Activated naive CD4-positive, alpha-beta T cell treated with anti-CD3 and anti-CD28 coated beads, Interleukin-2, amount 10 ng/mL, durations not matched to agents 7 days and 5 days (primary cell): ENCODE measurements at regions not wholly inside any gene's neighbourhood (a gene's known extent, or its start where the extent isn't known, plus 50 kb on each side); places are given as distances from the start of the nearest gene placed in this dataset.

Source experiments
- CTCF ChIA-PET: fragments of 350-600 bp; sonication (Branson Sonifier 250); formaldehyde crosslinking; loops from one replicate; lab custom pipeline; 2021; ENCODE audit warnings: antibody characterized with exemption; lab: Charles Lee
- DNase-seq: peaks from one replicate; pipeline ENCODE4 v3.0.0-alpha.2; 2020
- H3K27ac Mint-ChIP-seq: one replicate; pipeline ENCODE4 v1.8.0; 2021; ENCODE audit warnings: mild to moderate bottlenecking, moderate library complexity, mixed read lengths
- H3K27me3 Mint-ChIP-seq: one replicate; pipeline ENCODE4 v1.8.0; 2021; ENCODE audit warnings: mild to moderate bottlenecking, mixed read lengths
- H3K36me3 Mint-ChIP-seq: one replicate; pipeline ENCODE4 v1.8.0; 2021; ENCODE audit warnings: mixed read lengths
- H3K4me1 Mint-ChIP-seq: one replicate; pipeline ENCODE4 v1.8.0; 2021; ENCODE audit warnings: mixed read lengths
- H3K4me3 Mint-ChIP-seq: one replicate; pipeline ENCODE4 v1.8.0; 2021; ENCODE audit warnings: mild to moderate bottlenecking, moderate library complexity, mixed read lengths
- H3K9me3 Mint-ChIP-seq: one replicate; pipeline ENCODE4 v1.8.0; 2021; ENCODE audit warnings: mixed read lengths

GRCh38 chr3:94241986-94242385, 179.1 kb downstream of the NSUN3 start:
- no peaks in the 10 kb centered on the region for H3K4me1 Mint-ChIP-seq
- no peak for DNase-seq
- CTCF ChIA-PET: no interaction called here
- no peaks in the 10 kb centered on the region for H3K36me3 Mint-ChIP-seq
- no peaks in the 10 kb centered on the region for H3K27me3 Mint-ChIP-seq
- H3K27ac Mint-ChIP-seq: no peak overlapping the region
- H3K9me3 Mint-ChIP-seq: no peaks in the 10 kb centered on the region
- H3K4me3 Mint-ChIP-seq: no peak overlapping the region

GRCh38 chr3:94246171-94246570, 183.3 kb downstream of the NSUN3 start:
- no peak overlapping the region for H3K4me3 Mint-ChIP-seq
- no peak for DNase-seq
- H3K27ac Mint-ChIP-seq: no peak overlapping the region
- no peaks in the 10 kb centered on the region for H3K36me3 Mint-ChIP-seq
- CTCF ChIA-PET: interaction anchor here (0.7 kb wide), 1 partner anchor 794 kb away, joined by 4 read pairs; no protein-coding TSS in a partner anchor
- H3K27me3 Mint-ChIP-seq: no peaks in the 10 kb centered on the region
- H3K9me3 Mint-ChIP-seq: no peaks in the 10 kb centered on the region
- H3K4me1 Mint-ChIP-seq: no peaks in the 10 kb centered on the region

GRCh38 chr3:94248042-94248441, 185.2 kb downstream of the NSUN3 start:
- no peaks in the 10 kb centered on the region for H3K27me3 Mint-ChIP-seq
- no peak for DNase-seq
- H3K4me3 Mint-ChIP-seq: no peak overlapping the region
- CTCF ChIA-PET: interaction anchor here (1.1 to 2.1 kb wide), 2 partner anchors 38 to 245 kb away, joined by 3 to 9 read pairs; no protein-coding TSS in a partner anchor
- no peaks in the 10 kb centered on the region for H3K9me3 Mint-ChIP-seq
- H3K4me1 Mint-ChIP-seq: no peaks in the 10 kb centered on the region
- no peak overlapping the region for H3K27ac Mint-ChIP-seq
- H3K36me3 Mint-ChIP-seq: no peaks in the 10 kb centered on the region

- DNase-seq: peak; percentile 78
- Mint-ChIP-seq H3K4me1 (no peaks in the 10 kb centered on the region), H3K36me3 (no peaks in the 10 kb centered on the region), H3K27me3 (no peaks in the 10 kb centered on the region), H3K4me3 (no peak overlapping the region), H3K27ac (no peak overlapping the region), H3K9me3 (no peaks in the 10 kb centered on the region)
- CTCF ChIA-PET: interaction anchor here (0.6 to 2.1 kb wide), 13 partner anchors 9 to 531 kb away, joined by 3 to 10 read pairs (median 3); no protein-coding TSS in a partner anchor
Measured at GRCh38 chr3:94249491-94250079, 186.7 kb downstream of the NSUN3 start.

GRCh38 chr3:94251566-94251965, 188.7 kb downstream of the NSUN3 start:
- Mint-ChIP-seq H3K27me3 (no peaks in the 10 kb centered on the region), H3K4me1 (no peaks in the 10 kb centered on the region), H3K9me3 (no peaks in the 10 kb centered on the region), H3K4me3 (no peak overlapping the region), H3K36me3 (no peaks in the 10 kb centered on the region), H3K27ac (no peak overlapping the region)
- no peak for DNase-seq
- CTCF ChIA-PET: no interaction called here

- no peaks in the 10 kb centered on the region for H3K4me1 Mint-ChIP-seq
- no peak overlapping the region for H3K4me3 Mint-ChIP-seq
- DNase-seq: no peak
- no peaks in the 10 kb centered on the region for H3K9me3 Mint-ChIP-seq
- CTCF ChIA-PET: no interaction called here
- H3K36me3 Mint-ChIP-seq: no peaks in the 10 kb centered on the region
- no peaks in the 10 kb centered on the region for H3K27me3 Mint-ChIP-seq
- no peak overlapping the region for H3K27ac Mint-ChIP-seq
Measured at GRCh38 chr3:94252316-94252715, 189.5 kb downstream of the NSUN3 start.

GRCh38 chr3:94256888-94257813, 194.3 kb downstream of the NSUN3 start:
- H3K4me3 Mint-ChIP-seq: no peak overlapping the region
- no peaks in the 10 kb centered on the region for H3K9me3 Mint-ChIP-seq
- no peaks in the 10 kb centered on the region for H3K36me3 Mint-ChIP-seq
- no peaks in the 10 kb centered on the region for H3K27me3 Mint-ChIP-seq
- H3K4me1 Mint-ChIP-seq: no peaks in the 10 kb centered on the region
- no peak for DNase-seq
- CTCF ChIA-PET: interaction anchor here (2.1 kb wide), 1 partner anchor 7 kb away, joined by 10 read pairs; no protein-coding TSS in a partner anchor
- H3K27ac Mint-ChIP-seq: no peak overlapping the region

GRCh38 chr3:94258851-94259250, 196.0 kb downstream of the NSUN3 start:
- CTCF ChIA-PET: interaction anchor here (2.1 kb wide), 1 partner anchor 9 kb away, joined by 10 read pairs; no protein-coding TSS in a partner anchor
- H3K4me3 Mint-ChIP-seq: no peak overlapping the region
- no peak for DNase-seq
- H3K9me3 Mint-ChIP-seq: no peaks in the 10 kb centered on the region
- no peaks in the 10 kb centered on the region for H3K36me3 Mint-ChIP-seq
- H3K4me1 Mint-ChIP-seq: no peaks in the 10 kb centered on the region
- no peaks in the 10 kb centered on the region for H3K27me3 Mint-ChIP-seq
- H3K27ac Mint-ChIP-seq: no peak overlapping the region

GRCh38 chr3:94259291-94259690, 196.4 kb downstream of the NSUN3 start:
- Mint-ChIP-seq H3K9me3 (no peaks in the 10 kb centered on the region), H3K4me3 (no peak overlapping the region), H3K36me3 (no peaks in the 10 kb centered on the region), H3K27me3 (no peaks in the 10 kb centered on the region), H3K27ac (no peak overlapping the region), H3K4me1 (no peaks in the 10 kb centered on the region)
- no peak for DNase-seq
- CTCF ChIA-PET: interaction anchor here (2.1 kb wide), 1 partner anchor 10 kb away, joined by 10 read pairs; no protein-coding TSS in a partner anchor

GRCh38 chr3:94269763-94270162, 206.9 kb downstream of the NSUN3 start:
- no peak for DNase-seq
- Mint-ChIP-seq H3K9me3 (no peaks in the 10 kb centered on the region), H3K27ac (no peak overlapping the region), H3K36me3 (no peaks in the 10 kb centered on the region), H3K27me3 (peaks cover 4% of the 10 kb centered on the region), H3K4me3 (no peak overlapping the region), H3K4me1 (no peaks in the 10 kb centered on the region)
- CTCF ChIA-PET: interaction anchor here (1.6 kb wide), 1 partner anchor 20 kb away, joined by 3 read pairs; no protein-coding TSS in a partner anchor

GRCh38 chr3:94272016-94272415, 209.2 kb downstream of the NSUN3 start:
- Mint-ChIP-seq H3K9me3 (no peaks in the 10 kb centered on the region), H3K27ac (no peak overlapping the region), H3K27me3 (peaks cover 4% of the 10 kb centered on the region), H3K4me3 (no peak overlapping the region), H3K36me3 (no peaks in the 10 kb centered on the region), H3K4me1 (no peaks in the 10 kb centered on the region)
- no peak for DNase-seq
- CTCF ChIA-PET: no interaction called here

- Mint-ChIP-seq H3K9me3 (no peaks in the 10 kb centered on the region), H3K4me3 (no peak overlapping the region), H3K27ac (no peak overlapping the region), H3K36me3 (no peaks in the 10 kb centered on the region), H3K4me1 (no peaks in the 10 kb centered on the region), H3K27me3 (no peaks in the 10 kb centered on the region)
- DNase-seq: no peak
- CTCF ChIA-PET: no interaction called here
Measured at GRCh38 chr3:94280958-94281357, 218.1 kb downstream of the NSUN3 start.

- CTCF ChIA-PET: interaction anchor here (2.3 kb wide), 1 partner anchor 37 kb away, joined by 9 read pairs; no protein-coding TSS in a partner anchor
- no peak for DNase-seq
- Mint-ChIP-seq H3K9me3 (no peaks in the 10 kb centered on the region), H3K4me1 (no peaks in the 10 kb centered on the region), H3K27ac (no peak overlapping the region), H3K4me3 (no peak overlapping the region), H3K27me3 (no peaks in the 10 kb centered on the region), H3K36me3 (no peaks in the 10 kb centered on the region)
Measured at GRCh38 chr3:94285872-94286271, 223.0 kb downstream of the NSUN3 start.

- Mint-ChIP-seq H3K27ac (no peak overlapping the region), H3K4me1 (no peaks in the 10 kb centered on the region), H3K27me3 (no peaks in the 10 kb centered on the region), H3K4me3 (no peak overlapping the region), H3K36me3 (no peaks in the 10 kb centered on the region), H3K9me3 (no peaks in the 10 kb centered on the region)
- DNase-seq: no peak
- CTCF ChIA-PET: interaction anchor here (0.8 kb wide), 1 partner anchor 42 kb away, joined by 3 read pairs; no protein-coding TSS in a partner anchor
Measured at GRCh38 chr3:94291686-94292085, 228.8 kb downstream of the NSUN3 start.
